ENCODE measurements at regions not wholly inside any gene's neighbourhood (a gene's known extent, or its start where the extent isn't known, plus 50 kb on each side); places are given as distances from the start of the nearest gene placed in this dataset.

- TF ChIP-seq GABPA (IDR thresholded peaks at IDR 0.05 in 1 of 2, conservative IDR thresholded peaks at IDR 0.05 in 1 of 2) (no peak), CTCF (IDR thresholded peaks at IDR 0.05; ENCODE audit: low read depth, low read length, missing input control) (no peak), SP1 (IDR thresholded peaks at IDR 0.05) (no peak)
Observed at GRCh38 chr1:30043256-30043655, 680.1 kb downstream of the MATN1 start.
